ENCODE measurements at regions not wholly inside any gene's neighbourhood (a gene's known extent, or its start where the extent isn't known, plus 50 kb on each side); places are given as distances from the start of the nearest gene placed in this dataset.

DNA sequence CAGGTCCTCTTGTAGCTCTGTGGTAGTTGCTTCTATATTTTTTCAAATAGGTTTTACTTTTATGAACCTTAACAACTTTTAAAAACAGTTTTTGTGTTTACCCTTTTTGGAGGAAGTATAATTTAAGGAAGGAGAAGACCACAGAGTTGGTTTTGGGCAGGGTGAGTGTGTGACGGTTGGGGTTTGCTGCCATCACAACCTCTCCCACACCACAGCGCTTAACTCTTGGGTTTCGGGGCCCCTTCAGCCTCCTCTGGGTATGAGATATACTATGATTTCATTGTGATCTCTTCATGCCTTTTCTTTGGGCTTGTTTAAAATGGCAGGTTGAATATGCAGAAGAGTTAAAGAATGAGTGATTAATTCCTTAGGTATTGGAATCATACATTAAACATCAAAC lies 228.7 kb upstream of the CRY1 start:
- no peak for DNase-seq (ENCODE audit: low spot score)
- 69% methylated on average over 3 of the region's 3 CpGs for WGBS (ENCODE audit: low lambda C conversion rate)
- no peak overlapping the region for H3K9ac ChIP-seq (ENCODE audit: insufficient read depth, low read depth, low read length)
- no peaks in the 10 kb centered on the region for H3K36me3 ChIP-seq (replicated peaks in 1 of 2; ENCODE audit: control insufficient read depth in 1 of 2, insufficient read depth in 2 of 2, low read length in 2 of 2)
- no peaks in the 10 kb centered on the region for H4K20me1 ChIP-seq (ENCODE audit: insufficient read depth, low read length)
- FAIRE-seq, result no peak
- POLR2A ChIA-PET, result no interaction called here
- no peak for ATAC-seq
- H3K4me2 ChIP-seq (ENCODE audit: low read depth, low read length), result peak overlapping the region; percentile 94; the same call in 1 of the 2 replicates
- intact Hi-C loops (cut with micrococcal nuclease; ENCODE audit: unreplicated experiment), result no loop called here
- no TSS peak for BruUV-seq (replicated peaks)
- in situ Hi-C loops (cut with HindIII; ENCODE audit: extremely low pct_ligation_motif_present, low pct_unique_long_range_greater_than_20kb), result no loop called here
- no peak overlapping the region for H3K27ac ChIP-seq (ENCODE audit: extremely low read length, insufficient read depth, low read length)
- no peak overlapping the region for H2AFZ ChIP-seq (ENCODE audit: low read length)
- H3K27me3 ChIP-seq (ENCODE audit: control insufficient read depth in 1 of 2, insufficient read depth in 2 of 2, low read length in 2 of 2), result no peaks in the 10 kb centered on the region; a peak in 1 of 5 replicates
- H3K4me3 ChIP-seq (replicated peaks in 1 of 3; ENCODE audit: insufficient read depth in 1 of 3, low read depth in 2 of 3, low read length in 3 of 3), result peak overlapping the region in 1 of 3 experiments; percentile 89; a peak in 1 of 6 replicates
- TF ChIP-seq HOXA9 (CRISPR knock-in tag; IDR thresholded peaks at IDR 0.05; ENCODE audit: borderline replicate concordance), result no peak
- no peak for TF ChIP-seq BRD4 (CRISPR knock-in tag; IDR thresholded peaks at IDR 0.05)
- TF ChIP-seq, protein P1, sequence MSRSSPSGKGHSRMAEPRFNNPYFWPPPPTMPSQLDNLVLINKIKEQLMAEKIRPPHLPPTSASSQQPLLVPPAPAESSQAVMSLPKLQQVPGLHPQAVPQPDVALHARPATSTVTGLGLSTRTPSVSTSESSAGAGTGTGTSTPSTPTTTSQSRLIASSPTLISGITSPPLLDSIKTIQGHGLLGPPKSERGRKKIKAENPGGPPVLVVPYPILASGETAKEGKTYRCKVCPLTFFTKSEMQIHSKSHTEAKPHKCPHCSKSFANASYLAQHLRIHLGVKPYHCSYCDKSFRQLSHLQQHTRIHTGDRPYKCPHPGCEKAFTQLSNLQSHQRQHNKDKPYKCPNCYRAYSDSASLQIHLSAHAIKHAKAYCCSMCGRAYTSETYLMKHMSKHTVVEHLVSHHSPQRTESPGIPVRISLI (CRISPR knock-in tag; IDR thresholded peaks at IDR 0.05; ENCODE audit: borderline replicate concordance), result no peak
- no peak for TF ChIP-seq IKZF4 (CRISPR knock-in tag; IDR thresholded peaks at IDR 0.05; ENCODE audit: borderline replicate concordance, low read depth, not compliant biosample characterization)
- no peak for TF ChIP-seq ZZZ3 (CRISPR knock-in tag; IDR thresholded peaks at IDR 0.05; ENCODE audit: borderline replicate concordance)
- TF ChIP-seq, protein P2, sequence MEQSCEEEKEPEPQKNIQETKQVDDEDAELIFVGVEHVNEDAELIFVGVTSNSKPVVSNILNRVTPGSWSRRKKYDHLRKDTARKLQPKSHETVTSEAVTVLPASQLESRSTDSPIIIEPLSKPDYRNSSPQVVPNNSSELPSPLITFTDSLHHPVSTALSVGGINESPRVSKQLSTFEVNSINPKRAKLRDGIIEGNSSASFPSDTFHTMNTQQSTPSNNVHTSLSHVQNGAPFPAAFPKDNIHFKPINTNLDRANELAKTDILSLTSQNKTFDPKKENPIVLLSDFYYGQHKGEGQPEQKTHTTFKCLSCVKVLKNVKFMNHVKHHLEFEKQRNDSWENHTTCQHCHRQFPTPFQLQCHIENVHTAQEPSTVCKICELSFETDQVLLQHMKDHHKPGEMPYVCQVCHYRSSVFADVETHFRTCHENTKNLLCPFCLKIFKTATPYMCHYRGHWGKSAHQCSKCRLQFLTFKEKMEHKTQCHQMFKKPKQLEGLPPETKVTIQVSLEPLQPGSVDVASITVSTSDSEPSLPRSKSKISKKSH (CRISPR knock-in tag; IDR thresholded peaks at IDR 0.05; ENCODE audit: borderline replicate concordance), result no peak
- no peak for TF ChIP-seq ZNF235 (CRISPR knock-in tag; IDR thresholded peaks at IDR 0.05; ENCODE audit: borderline replicate concordance)
- TF ChIP-seq ZBTB42 (CRISPR knock-in tag; IDR thresholded peaks at IDR 0.05), result no peak
- no peak for TF ChIP-seq ZNF44 (CRISPR knock-in tag; IDR thresholded peaks at IDR 0.05)
- no peak for TF ChIP-seq JUND (CRISPR knock-in tag; IDR thresholded peaks at IDR 0.05)
- H3K4me1 ChIP-seq (ENCODE audit: insufficient read depth, low read length), result peaks cover 17% of the 10 kb centered on the region; the same call in 1 of the 2 replicates
- H3K9me3 ChIP-seq (ENCODE audit: low read length), result no peaks in the 10 kb centered on the region
- H3K79me2 ChIP-seq (ENCODE audit: insufficient read depth, low read length), result peaks cover 18% of the 10 kb centered on the region
- CTCF ChIA-PET (ENCODE audit: low intra/inter-chr PET ratio, low total read pairs), result no interaction called here
